Bronchial epithelial cell (primary cell): ENCODE measurements at regions not wholly inside any gene's neighbourhood (a gene's known extent, or its start where the extent isn't known, plus 50 kb on each side); places are given as distances from the start of the nearest gene placed in this dataset.

ENCODE experiments used
- DNase-seq: peaks from one replicate; pipeline ENCODE4 v3.0.0-alpha.2; 2010; ENCODE audit warnings: low read depth
- FAIRE-seq: peaks from 2 replicates; lab custom pipeline; 2011; peaks lifted over from hg19 to GRCh38; lab: Jason Lieb, UNC
- H3K27me3 ChIP-seq: 2 replicates; pipeline ENCODE4 v1.5.1; 2011; ENCODE audit warnings: low read length; ENCODE audit not compliant: control insufficient read depth, insufficient read depth
- H3K36me3 ChIP-seq: 2 replicates; pipeline ENCODE4 v1.5.1; 2011; ENCODE audit warnings: low read length; ENCODE audit not compliant: control insufficient read depth, insufficient read depth
- H3K4me3 ChIP-seq: 2 replicates; pipeline ENCODE4 v1.5.1; 2011; ENCODE audit warnings: mild to moderate bottlenecking, low read depth, low read length, control low read depth
- CTCF ChIP-seq: IDR thresholded peaks from 2 replicates; pipeline ENCODE4 v1.5.1; 2011; ENCODE audit warnings: mild to moderate bottlenecking, moderate library complexity, low read length, control low read depth, inconsistent platforms; ENCODE audit not compliant: insufficient read depth, severe bottlenecking

- FAIRE-seq: no peak
- H3K27me3 ChIP-seq: peaks cover 7% of the 10 kb centered on the region
- TF ChIP-seq CTCF: no peak
- H3K36me3 ChIP-seq: no peaks in the 10 kb centered on the region
- H3K4me3 ChIP-seq: no peak overlapping the region
- no peak for DNase-seq
Observed at GRCh38 chr20:57865266-57865665, 155.5 kb upstream of the PMEPA1 start.

GRCh38 chr20:57860576-57860975 is 150.8 kb upstream of the PMEPA1 start:
- Histone ChIP-seq H3K27me3 (peaks cover 4% of the 10 kb centered on the region), H3K4me3 (no peak overlapping the region), H3K36me3 (no peaks in the 10 kb centered on the region)
- no peak for DNase-seq
- TF ChIP-seq CTCF: no peak
- no peak for FAIRE-seq

DNA sequence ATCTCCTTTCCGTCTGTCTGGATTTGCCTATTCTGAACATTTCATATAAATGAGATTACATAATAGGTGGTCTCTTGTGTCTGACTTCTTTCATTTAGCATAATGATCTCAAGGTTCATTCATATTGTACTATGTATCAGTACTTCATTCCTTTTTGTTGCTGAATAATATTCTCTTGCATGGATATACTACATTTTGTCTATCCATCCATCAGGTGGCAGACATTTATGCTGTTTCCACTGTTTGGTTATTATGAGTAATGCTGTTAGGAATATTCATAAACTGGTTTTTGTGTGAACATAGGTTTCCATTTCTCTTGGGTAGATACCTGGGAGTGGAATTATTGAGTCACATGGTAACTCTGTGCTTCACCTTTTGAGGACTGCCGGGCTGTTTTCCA is 148.2 kb upstream of the PMEPA1 start:
- DNase-seq (peak; percentile 33), FAIRE-seq (no peak)
- no peak overlapping the region for H3K4me3 ChIP-seq
- TF ChIP-seq CTCF: no peak
- H3K36me3 ChIP-seq: no peaks in the 10 kb centered on the region
- H3K27me3 ChIP-seq: no peaks in the 10 kb centered on the region

GRCh38 chr20:57857118-57857517 is 147.3 kb upstream of the PMEPA1 start:
- Histone ChIP-seq H3K27me3 (no peaks in the 10 kb centered on the region), H3K4me3 (no peak overlapping the region), H3K36me3 (no peaks in the 10 kb centered on the region)
- no peak for TF ChIP-seq CTCF
- no peak for DNase-seq
- no peak for FAIRE-seq

DNA sequence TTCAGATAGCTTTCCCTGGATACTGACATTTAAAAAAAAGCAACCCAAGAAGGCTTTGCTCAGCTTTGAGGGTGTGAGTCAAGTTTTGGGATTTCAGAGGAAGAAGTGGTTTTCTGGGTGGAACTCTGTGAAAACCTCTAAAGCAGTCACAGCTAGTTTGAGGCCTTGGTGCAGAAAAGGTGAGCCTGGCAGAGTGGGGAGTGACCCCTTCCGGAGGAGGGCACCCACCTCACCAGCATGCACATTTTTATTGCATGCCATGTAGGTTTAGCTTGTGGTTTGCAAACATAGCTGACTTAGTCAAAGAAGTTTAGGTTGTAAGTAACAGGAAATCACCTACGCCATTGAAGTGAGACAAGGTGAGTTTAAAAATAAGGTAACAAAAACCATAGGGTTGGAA is 146.8 kb upstream of the PMEPA1 start:
- no peak for DNase-seq
- no peak for FAIRE-seq
- Histone ChIP-seq H3K36me3 (no peaks in the 10 kb centered on the region), H3K4me3 (no peak overlapping the region), H3K27me3 (no peaks in the 10 kb centered on the region)
- no peak for TF ChIP-seq CTCF

DNA sequence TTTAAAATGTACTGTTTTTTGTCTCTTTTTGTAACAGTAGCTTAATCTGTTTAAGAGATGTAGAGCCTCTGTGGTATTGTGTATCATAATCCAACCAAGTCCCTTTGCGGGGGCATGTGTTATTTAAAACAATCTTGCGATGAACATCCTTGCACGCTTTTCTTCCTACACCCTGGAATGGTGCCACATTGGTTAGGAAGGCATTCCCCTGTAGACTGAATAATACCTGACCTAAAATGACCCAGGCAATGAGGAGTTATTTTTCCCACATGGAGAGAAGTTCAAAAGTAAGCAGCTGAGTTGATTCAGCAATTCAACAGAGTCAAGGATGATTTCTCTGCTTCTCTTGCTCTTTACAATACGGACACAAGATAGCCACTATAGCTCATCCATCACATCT is 142.0 kb upstream of the PMEPA1 start:
- no peak for TF ChIP-seq CTCF
- Histone ChIP-seq H3K27me3 (peaks cover 4% of the 10 kb centered on the region), H3K36me3 (no peaks in the 10 kb centered on the region), H3K4me3 (no peak overlapping the region)
- DNase-seq: no peak
- no peak for FAIRE-seq
